Astrocyte of the cerebellum (primary cell): ENCODE measurements at regions not wholly inside any gene's neighbourhood (a gene's known extent, or its start where the extent isn't known, plus 50 kb on each side); places are given as distances from the start of the nearest gene placed in this dataset.

Experiments used
- DNase-seq: peaks from one replicate; pipeline ENCODE4 v3.0.0-alpha.2; 2011; ENCODE audit warnings: low read depth
- H3K4me3 ChIP-seq: 2 replicates; pipeline ENCODE4 v1.5.1; 2011; ENCODE audit warnings: mild to moderate bottlenecking, low read depth, low read length, moderate library complexity
- CTCF ChIP-seq: IDR thresholded peaks from 2 replicates; pipeline ENCODE4 v1.5.1; 2012; ENCODE audit warnings: low read length, low read depth, moderate library complexity, mild to moderate bottlenecking; ENCODE audit errors: missing control alignments
- in situ Hi-C: cut with HindIII; loops from 2 replicates; pipeline ENCODE4 v1.10.0; 2017; ENCODE audit warnings: low sequenced_read_pairs

GRCh38 chr16:86906623-86907022 is 328.3 kb downstream of the FOXL1 start:
- TF ChIP-seq CTCF, result no peak
- DNase-seq, result no peak
- in situ Hi-C loops, result no loop called here
- H3K4me3 ChIP-seq, result no peak overlapping the region

- no peak for TF ChIP-seq CTCF
- no peak overlapping the region for H3K4me3 ChIP-seq
- no peak for DNase-seq
- in situ Hi-C loops, result no loop called here
These were observed 331.2 kb downstream of the FOXL1 start for GRCh38 chr16:86909359-86910160.

- no peak for TF ChIP-seq CTCF
- DNase-seq, result no peak
- no peak overlapping the region for H3K4me3 ChIP-seq
- in situ Hi-C loops, result no loop called here
These were observed 331.9 kb downstream of the FOXL1 start for GRCh38 chr16:86910161-86910769.

GRCh38 chr16:86911437-86911958 is 333.1 kb downstream of the FOXL1 start:
- no peak for TF ChIP-seq CTCF
- in situ Hi-C loops, result no loop called here
- DNase-seq, result peak; percentile 63
- no peak overlapping the region for H3K4me3 ChIP-seq

- TF ChIP-seq CTCF, result no peak
- in situ Hi-C loops, result no loop called here
- H3K4me3 ChIP-seq, result no peak overlapping the region
- DNase-seq, result no peak
These were observed 335.5 kb downstream of the FOXL1 start for GRCh38 chr16:86913886-86914285.

GRCh38 chr16:86914876-86915717 is 336.7 kb downstream of the FOXL1 start:
- no peak for TF ChIP-seq CTCF
- DNase-seq, result no peak
- in situ Hi-C loops, result no loop called here
- H3K4me3 ChIP-seq, result no peak overlapping the region
